ENCODE measurements at regions not wholly inside any gene's neighbourhood (a gene's known extent, or its start where the extent isn't known, plus 50 kb on each side); places are given as distances from the start of the nearest gene placed in this dataset.

DNA sequence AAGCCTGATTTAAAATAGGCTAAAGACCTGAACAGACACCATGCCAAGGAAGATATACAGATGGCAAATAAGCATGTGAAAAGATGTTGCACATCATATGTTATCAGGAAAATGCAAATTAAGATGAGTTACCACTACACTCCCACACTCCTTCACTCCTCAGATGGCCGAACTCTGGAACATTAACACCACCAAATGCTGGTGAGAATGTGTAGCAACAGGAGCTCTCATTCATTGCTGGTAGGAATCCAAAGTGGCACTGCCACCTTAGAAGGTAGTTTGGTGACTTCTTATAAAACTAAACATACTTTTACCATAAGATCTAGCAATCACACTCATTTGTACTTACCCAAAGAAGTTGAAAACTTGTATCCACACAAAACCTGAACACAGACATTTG, 2047.3 kb downstream of the LRRC4C start:
- Histone ChIP-seq H3K9me3 (no peaks in the 10 kb centered on the region), H3K4me1 (replicated peaks) (no peaks in the 10 kb centered on the region), H3K27ac (no peak overlapping the region), H3K36me3 (no peaks in the 10 kb centered on the region), H3K4me3 (no peak overlapping the region), H3K27me3 (replicated peaks; ENCODE audit: insufficient read depth) (no peaks in the 10 kb centered on the region)
- no peak for DNase-seq (ENCODE audit: low spot score)
- intact Hi-C loops (cut with DNase I), result no loop called here
- TF ChIP-seq CTCF (IDR thresholded peaks at IDR 0.05) (no peak), POLR2AphosphoS5 (IDR thresholded peaks at IDR 0.05) (no peak)
- 79% methylated on average over 1 of the region's 1 CpG for WGBS

DNA sequence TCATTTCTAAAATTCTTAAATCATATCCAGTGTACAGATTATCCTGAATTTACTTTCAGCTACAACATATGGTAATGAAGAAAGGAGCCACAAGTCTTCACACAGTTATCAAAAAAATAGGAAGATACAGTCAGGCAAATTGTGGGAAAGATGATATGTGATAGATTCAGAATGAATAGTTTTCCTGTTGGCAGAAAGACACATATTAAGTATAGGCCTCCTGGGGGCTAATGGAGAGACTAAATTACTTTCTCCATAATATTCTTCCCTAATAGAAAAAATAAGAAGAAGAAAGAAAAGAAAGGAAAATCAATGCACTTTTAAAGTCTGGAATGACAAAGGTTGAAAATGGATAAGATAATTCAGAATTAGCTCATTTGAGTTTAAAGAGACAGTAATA, 2073.5 kb downstream of the LRRC4C start:
- Histone ChIP-seq H3K9me3 (no peaks in the 10 kb centered on the region), H3K36me3 (no peaks in the 10 kb centered on the region), H3K27me3 (replicated peaks; ENCODE audit: insufficient read depth) (no peaks in the 10 kb centered on the region), H3K4me3 (no peak overlapping the region), H3K4me1 (replicated peaks) (no peaks in the 10 kb centered on the region), H3K27ac (no peak overlapping the region)
- no peak for TF ChIP-seq POLR2A (IDR thresholded peaks at IDR 0.05)
- no peak for TF ChIP-seq POLR2AphosphoS5 (IDR thresholded peaks at IDR 0.05)
- TF ChIP-seq CTCF (IDR thresholded peaks at IDR 0.05), result no peak
- intact Hi-C loops (cut with DNase I), result no loop called here
- DNase-seq (ENCODE audit: low spot score), result no peak

GRCh38 chr11:39374963-39375698, 2084.3 kb downstream of the LRRC4C start:
- Histone ChIP-seq H3K4me1 (replicated peaks) (no peaks in the 10 kb centered on the region), H3K27me3 (replicated peaks; ENCODE audit: insufficient read depth) (no peaks in the 10 kb centered on the region), H3K9me3 (no peaks in the 10 kb centered on the region), H3K27ac (no peak overlapping the region), H3K4me3 (no peak overlapping the region), H3K36me3 (no peaks in the 10 kb centered on the region)
- 60% methylated on average over 8 of the region's 8 CpGs for WGBS
- no peak for DNase-seq (ENCODE audit: low spot score)
- intact Hi-C loops (cut with DNase I), result no loop called here
- TF ChIP-seq POLR2A (IDR thresholded peaks at IDR 0.05) (no peak), CTCF (IDR thresholded peaks at IDR 0.05) (peak in 2 of 4 experiments; percentile 5 to 37)

GRCh38 chr11:39367534-39367933, 2091.9 kb downstream of the LRRC4C start:
- Histone ChIP-seq H3K36me3 (no peaks in the 10 kb centered on the region), H3K27ac (no peak overlapping the region), H3K27me3 (replicated peaks; ENCODE audit: insufficient read depth) (no peaks in the 10 kb centered on the region), H3K4me3 (no peak overlapping the region), H3K9me3 (no peaks in the 10 kb centered on the region), H3K4me1 (replicated peaks) (no peaks in the 10 kb centered on the region)
- intact Hi-C loops (cut with DNase I), result no loop called here
- no peak for DNase-seq (ENCODE audit: low spot score)
- 85% methylated on average over 3 of the region's 3 CpGs for WGBS
- no peak for TF ChIP-seq CTCF (IDR thresholded peaks at IDR 0.05)
- no peak for TF ChIP-seq POLR2A (IDR thresholded peaks at IDR 0.05)
- no peak for TF ChIP-seq POLR2AphosphoS5 (IDR thresholded peaks at IDR 0.05)

DNA sequence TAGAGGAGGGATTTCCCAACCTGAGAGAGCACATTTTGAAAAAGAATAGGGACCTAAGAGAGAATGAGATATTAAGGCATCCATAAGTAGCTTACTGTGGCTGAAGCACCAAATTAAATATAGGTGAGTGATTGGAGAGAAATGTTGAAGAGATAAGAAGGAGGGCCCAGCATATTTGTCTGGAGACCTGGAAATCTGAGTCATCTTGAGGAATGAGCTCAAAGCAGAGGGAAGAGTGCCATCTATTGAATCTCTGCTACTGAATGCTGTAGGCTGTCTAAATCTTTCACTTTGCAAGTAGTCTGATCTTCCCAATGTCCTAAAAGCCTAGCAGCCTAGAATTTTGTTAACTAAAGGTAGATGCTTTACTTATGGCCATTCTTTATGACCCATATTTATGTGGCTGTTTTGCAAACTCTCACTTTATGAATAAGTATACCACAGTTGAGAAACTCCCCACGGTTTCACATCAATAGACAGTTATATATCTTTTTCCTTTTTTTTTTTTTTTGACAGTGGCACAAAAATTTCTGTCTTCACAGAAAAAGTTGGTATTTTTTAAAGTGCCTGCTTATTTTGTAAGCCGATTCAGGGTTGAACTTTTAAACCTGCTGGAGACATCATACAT, 2093.5 kb downstream of the LRRC4C start:
- H3K9me3 ChIP-seq, result no peaks in the 10 kb centered on the region
- intact Hi-C loops (cut with DNase I), result no loop called here
- DNase-seq (ENCODE audit: low spot score), result no peak
- no peak overlapping the region for H3K4me3 ChIP-seq
- H3K4me1 ChIP-seq (replicated peaks), result no peaks in the 10 kb centered on the region
- TF ChIP-seq POLR2A (IDR thresholded peaks at IDR 0.05) (no peak), CTCF (IDR thresholded peaks at IDR 0.05) (no peak), POLR2AphosphoS5 (IDR thresholded peaks at IDR 0.05) (no peak)
- H3K27me3 ChIP-seq (replicated peaks; ENCODE audit: insufficient read depth), result no peaks in the 10 kb centered on the region
- no peaks in the 10 kb centered on the region for H3K36me3 ChIP-seq
- no peak overlapping the region for H3K27ac ChIP-seq
- WGBS, result 85% methylated on average over 2 of the region's 2 CpGs
